ENCODE measurements at regions not wholly inside any gene's neighbourhood (a gene's known extent, or its start where the extent isn't known, plus 50 kb on each side); places are given as distances from the start of the nearest gene placed in this dataset.

DNA sequence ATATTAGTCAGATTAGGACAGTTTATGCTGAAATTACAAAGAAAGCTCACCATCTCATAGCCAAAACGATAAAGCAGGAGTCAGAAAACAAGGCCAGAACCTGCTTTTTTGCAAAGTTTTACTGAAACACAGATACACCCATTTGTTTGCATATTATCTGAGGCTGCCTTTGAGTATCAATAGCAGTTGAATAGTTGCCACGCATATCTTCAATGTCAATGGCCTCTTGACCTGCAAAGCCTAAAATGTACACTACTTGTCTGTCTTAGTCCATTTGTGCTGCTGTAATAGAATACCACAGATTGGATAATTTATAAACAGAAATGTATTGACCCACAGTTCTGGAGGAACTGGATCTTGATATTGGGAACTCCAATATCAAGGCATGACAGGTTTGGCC lies 94.1 kb upstream of the NT5E start:
- no peak for ATAC-seq
- H3K4me3 ChIP-seq: no peak overlapping the region
- intact Hi-C loops (cut with DNase I): no loop called here

GRCh38 chr6:85354761-85355618 lies 94.9 kb upstream of the NT5E start:
- ATAC-seq: peak; percentile 93
- Histone ChIP-seq H3K27ac (no peak overlapping the region), H3K9me3 (no peaks in the 10 kb centered on the region), H3K27me3 (no peaks in the 10 kb centered on the region), H3K4me3 (no peak overlapping the region), H3K4me1 (peaks cover 6% of the 10 kb centered on the region), H3K36me3 (replicated peaks in 1 of 2; ENCODE audit: insufficient read depth in 1 of 2, low read depth in 2 of 2) (no peaks in the 10 kb centered on the region)
- peak; percentile 69 to 81 (median 76) for DNase-seq
- 6 to 10% methylated on average over 10 of the region's 10 CpGs for WGBS, 2 donors
- TF ChIP-seq POLR2A (IDR thresholded peaks at IDR 0.05) (no peak), CTCF (IDR thresholded peaks at IDR 0.05) (peak; percentile 85 to 98 (median 94))
- intact Hi-C loops (cut with DNase I): loop anchor here (5.0 kb wide), 1 partner anchor 127 kb away; no protein-coding TSS in a partner anchor

More for the DNA sequence above, 94.1 kb upstream of the NT5E start:
- DNase-seq: no peak
- 35 to 40% methylated on average over 2 of the region's 2 CpGs for WGBS, 2 donors
- Histone ChIP-seq H3K4me1 (peaks cover 6% of the 10 kb centered on the region), H3K36me3 (replicated peaks in 1 of 2; ENCODE audit: insufficient read depth in 1 of 2, low read depth in 2 of 2) (no peaks in the 10 kb centered on the region), H3K27ac (no peak overlapping the region), H3K27me3 (no peaks in the 10 kb centered on the region), H3K9me3 (no peaks in the 10 kb centered on the region)
- TF ChIP-seq POLR2A (IDR thresholded peaks at IDR 0.05) (no peak), CTCF (IDR thresholded peaks at IDR 0.05) (no peak)

DNA sequence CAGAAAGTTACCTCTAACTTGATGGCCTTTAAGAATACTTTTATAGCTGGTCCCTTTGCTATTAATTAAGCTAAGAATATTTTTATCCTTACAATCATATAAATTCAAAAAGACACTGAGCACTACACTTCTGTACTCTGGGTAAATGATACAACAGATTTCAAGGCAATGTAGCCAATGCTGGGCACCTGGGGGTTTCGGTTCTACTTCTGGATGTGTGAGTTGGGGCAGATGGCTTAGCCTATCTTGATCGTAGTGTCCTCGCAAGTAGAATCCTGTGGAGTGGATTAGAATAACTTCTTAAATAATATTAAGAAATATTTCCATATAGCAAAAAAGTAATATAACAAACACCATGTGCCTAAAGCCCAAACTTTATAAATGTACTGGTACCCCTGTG lies 96.9 kb upstream of the NT5E start:
- H3K4me1 ChIP-seq: peaks cover 6% of the 10 kb centered on the region
- H3K27ac ChIP-seq: no peak overlapping the region
- DNase-seq (no peak), ATAC-seq (no peak)
- H3K36me3 ChIP-seq (replicated peaks in 1 of 2; ENCODE audit: insufficient read depth in 1 of 2, low read depth in 2 of 2): no peaks in the 10 kb centered on the region
- no peaks in the 10 kb centered on the region for H3K9me3 ChIP-seq
- intact Hi-C loops (cut with DNase I): loop anchor here (5.0 kb wide), 1 partner anchor 129 kb away; no protein-coding TSS in a partner anchor
- TF ChIP-seq POLR2A (IDR thresholded peaks at IDR 0.05): no peak
- TF ChIP-seq CTCF (IDR thresholded peaks at IDR 0.05): no peak
- no peaks in the 10 kb centered on the region for H3K27me3 ChIP-seq
- no peak overlapping the region for H3K4me3 ChIP-seq
- whole genome bisulfite sequencing, 2 donors: 86 to 90% methylated on average over 3 of the region's 3 CpGs

DNA sequence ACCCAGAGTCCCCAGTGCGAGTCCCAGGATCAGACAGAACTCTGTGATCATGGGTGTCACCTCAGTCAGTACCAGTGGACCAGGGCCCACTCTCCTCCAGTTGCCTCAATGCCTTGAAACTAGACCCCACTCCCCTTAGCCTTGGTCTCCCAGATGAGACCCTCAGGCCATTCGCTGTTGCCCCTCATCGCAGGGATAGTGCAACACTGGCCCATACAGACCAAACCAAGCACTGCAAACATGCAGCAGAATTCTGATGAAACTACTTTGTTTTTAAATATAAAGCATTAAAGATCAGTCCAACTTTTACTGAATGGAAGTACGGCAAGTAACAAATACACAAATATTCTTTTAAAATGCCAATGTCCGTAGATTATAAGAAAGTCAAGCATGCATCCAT lies 101.2 kb upstream of the NT5E start:
- WGBS, 2 donors: 70 to 87% methylated on average over 5 of the region's 5 CpGs
- Histone ChIP-seq H3K9me3 (no peaks in the 10 kb centered on the region), H3K4me3 (no peak overlapping the region), H3K27ac (no peak overlapping the region), H3K27me3 (no peaks in the 10 kb centered on the region), H3K36me3 (replicated peaks in 1 of 2; ENCODE audit: insufficient read depth in 1 of 2, low read depth in 2 of 2) (no peaks in the 10 kb centered on the region), H3K4me1 (no peaks in the 10 kb centered on the region)
- TF ChIP-seq CTCF (IDR thresholded peaks at IDR 0.05) (no peak), POLR2A (IDR thresholded peaks at IDR 0.05) (no peak)
- DNase-seq: no peak
- intact Hi-C loops (cut with DNase I): no loop called here
- no peak for ATAC-seq

DNA sequence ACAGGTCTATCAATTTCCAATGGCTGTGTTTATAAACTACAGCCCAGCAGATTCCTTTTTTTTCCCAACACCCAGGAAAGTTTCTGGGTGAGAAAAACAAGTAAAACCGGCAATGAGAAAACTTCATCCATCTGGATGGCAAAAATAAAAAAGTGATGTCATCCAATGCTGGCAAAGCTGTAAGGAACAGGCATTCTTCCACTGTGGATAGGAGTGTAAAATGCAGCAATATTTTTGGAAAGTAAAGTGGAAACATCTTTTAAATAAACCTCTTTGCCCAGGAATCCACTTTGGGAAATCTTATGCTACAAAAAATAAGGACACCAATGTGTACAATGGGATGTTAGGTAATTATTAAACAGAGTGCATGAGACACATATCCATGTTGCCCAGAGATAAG lies 102.1 kb upstream of the NT5E start:
- Histone ChIP-seq H3K4me3 (no peak overlapping the region), H3K9me3 (no peaks in the 10 kb centered on the region), H3K36me3 (replicated peaks in 1 of 2; ENCODE audit: insufficient read depth in 1 of 2, low read depth in 2 of 2) (no peaks in the 10 kb centered on the region), H3K27me3 (no peaks in the 10 kb centered on the region), H3K4me1 (no peaks in the 10 kb centered on the region), H3K27ac (no peak overlapping the region)
- 44 to 53% methylated on average over 1 of the region's 1 CpG for WGBS, 2 donors
- DNase-seq: no peak
- TF ChIP-seq POLR2A (IDR thresholded peaks at IDR 0.05): no peak
- TF ChIP-seq CTCF (IDR thresholded peaks at IDR 0.05): no peak
- intact Hi-C loops (cut with DNase I): no loop called here
- ATAC-seq: no peak
